NOMO-1 treated with dmso at 0.1 percent for 144 hours (cell line): ENCODE measurements at regions not wholly inside any gene's neighbourhood (a gene's known extent, or its start where the extent isn't known, plus 50 kb on each side); places are given as distances from the start of the nearest gene placed in this dataset.
"Not testable (repeated sequence)": the region's sequence is repeated elsewhere in the genome, so short reads cannot be mapped to it uniquely, and the experiment has no call there.

Experiments
- DNase-seq: peaks from one replicate; lab custom pipeline; 2025; ENCODE audit not compliant: unreplicated experiment; lab: John Stamatoyannopoulos, UW

DNA sequence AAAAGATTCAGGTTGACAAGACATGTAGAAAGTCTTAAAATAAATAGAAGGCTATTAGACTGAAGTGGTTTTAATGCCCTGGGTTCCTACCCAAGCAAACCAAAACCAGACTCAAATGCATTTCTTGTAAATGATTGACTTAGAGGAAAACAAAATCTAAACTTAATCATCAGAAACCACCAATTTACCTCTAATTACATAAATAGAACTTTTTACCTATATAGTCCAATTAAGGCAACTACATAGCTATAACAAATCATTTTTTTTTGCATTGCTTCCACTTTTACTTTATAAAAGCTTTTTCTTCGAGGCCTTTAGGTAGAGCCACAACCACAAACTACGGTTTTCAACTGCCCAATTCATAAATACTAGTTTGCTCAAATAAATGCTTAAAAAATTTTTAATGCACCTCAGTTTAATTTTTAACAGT lies 231.3 kb upstream of the ARHGEF26 start:
- DNase-seq = no peak

DNA sequence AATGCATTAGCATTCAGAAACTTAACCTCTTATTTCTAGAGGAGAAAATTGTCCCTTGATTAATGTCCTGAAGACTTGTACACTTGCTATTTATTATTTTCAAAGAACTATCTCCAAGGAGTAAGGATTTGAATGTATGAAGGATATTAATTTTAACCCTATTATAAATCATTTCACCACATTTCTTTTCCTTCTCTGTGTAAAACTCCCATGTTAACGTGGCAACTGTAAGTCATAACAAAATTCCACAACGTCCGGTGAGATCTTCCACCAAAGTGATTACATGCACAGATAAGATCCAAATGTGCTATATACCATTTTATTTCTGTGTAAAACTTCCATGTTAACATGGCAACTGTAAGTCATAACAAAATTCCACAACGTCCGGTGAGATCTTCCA lies 229.1 kb upstream of the ARHGEF26 start:
- no peak for DNase-seq

DNA sequence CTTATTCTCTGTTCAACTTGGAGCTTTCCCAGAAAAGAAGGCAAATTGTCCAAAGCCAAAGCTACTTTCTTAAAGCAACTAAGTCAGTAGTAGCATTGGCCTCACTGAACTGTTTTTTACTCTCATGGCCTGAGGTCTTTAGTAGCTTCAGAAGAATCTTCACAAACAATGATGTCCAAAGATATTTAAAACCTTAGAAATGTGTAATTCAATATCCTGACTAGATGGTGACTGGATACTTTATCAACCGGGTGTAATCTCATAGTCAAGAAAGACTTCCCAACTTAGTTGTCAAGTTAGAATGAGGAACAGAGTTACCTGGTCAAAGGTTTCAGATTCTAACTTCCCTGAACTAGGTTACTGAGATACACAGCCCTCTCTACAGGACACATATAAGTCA lies 226.3 kb upstream of the ARHGEF26 start:
- no peak for DNase-seq

DNA sequence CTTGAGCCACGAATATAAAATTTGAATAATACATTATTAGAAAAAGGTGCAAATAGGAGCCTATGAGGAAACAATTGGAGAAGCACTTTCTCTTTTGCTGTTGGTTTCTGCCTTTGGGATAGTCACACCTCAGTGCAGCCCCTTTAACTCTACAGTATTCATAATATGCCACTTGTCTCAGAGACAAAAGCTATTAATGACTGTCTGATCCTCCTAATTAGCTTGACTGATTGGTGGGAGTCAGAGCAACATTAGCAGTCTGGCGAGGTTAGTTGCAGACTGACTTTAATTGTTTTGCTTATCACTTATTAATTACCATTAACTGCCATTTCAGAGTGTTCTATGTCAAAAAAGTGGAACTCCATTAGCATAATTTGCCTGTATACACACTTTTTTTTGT lies 225.0 kb upstream of the ARHGEF26 start:
- DNase-seq = no peak

DNA sequence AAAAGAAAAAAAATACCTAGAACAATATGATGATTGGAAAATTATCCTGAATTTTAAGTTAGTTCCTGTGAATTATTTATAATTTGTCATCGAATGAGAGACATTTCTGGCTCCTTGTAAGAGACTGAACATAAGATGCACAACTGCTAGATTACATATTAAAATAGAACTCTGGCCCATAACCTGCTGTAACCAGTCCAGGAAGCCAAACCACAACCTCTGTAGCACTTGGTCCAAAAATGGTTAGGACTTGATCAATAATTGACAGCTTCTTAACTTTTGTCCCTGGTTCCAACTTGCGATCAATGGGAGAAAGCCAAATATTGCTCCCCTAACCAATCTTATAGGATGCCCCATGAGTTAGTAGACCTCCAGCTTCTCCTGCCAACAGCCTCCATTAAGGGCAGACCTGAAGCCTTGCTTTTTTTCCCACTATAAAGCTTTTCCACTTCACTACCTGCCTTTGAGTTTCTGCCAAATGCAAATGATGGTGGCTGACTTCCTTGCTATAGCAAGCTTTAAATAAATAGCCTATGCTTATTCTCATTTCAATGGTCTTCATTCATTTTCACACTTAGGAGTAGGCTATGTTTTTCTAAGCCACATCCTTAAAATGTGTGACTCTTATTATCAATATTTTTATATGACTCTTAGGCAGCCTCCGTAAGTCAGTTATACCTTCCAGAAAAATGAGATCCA lies 224.0 kb upstream of the ARHGEF26 start:
- DNase-seq = no peak

DNA sequence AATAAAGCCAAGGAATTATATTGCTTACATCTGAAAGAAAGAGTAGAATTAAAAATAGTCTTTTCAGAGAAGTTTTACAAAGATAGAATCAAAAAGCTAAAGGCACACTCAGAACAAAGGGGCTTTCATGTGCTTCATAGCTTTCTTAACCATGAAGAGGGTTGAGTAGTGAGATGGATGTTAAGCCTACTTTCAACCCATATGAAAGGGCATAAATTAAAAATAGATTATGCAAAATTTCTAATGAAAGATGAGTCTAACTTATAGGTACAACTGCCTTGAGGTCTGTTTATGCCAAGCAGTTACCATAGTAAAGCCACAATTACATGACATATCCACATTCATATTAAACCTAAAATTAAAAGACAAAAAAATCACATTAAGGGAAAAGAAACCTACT lies 223.3 kb upstream of the ARHGEF26 start:
- no peak for DNase-seq

DNA sequence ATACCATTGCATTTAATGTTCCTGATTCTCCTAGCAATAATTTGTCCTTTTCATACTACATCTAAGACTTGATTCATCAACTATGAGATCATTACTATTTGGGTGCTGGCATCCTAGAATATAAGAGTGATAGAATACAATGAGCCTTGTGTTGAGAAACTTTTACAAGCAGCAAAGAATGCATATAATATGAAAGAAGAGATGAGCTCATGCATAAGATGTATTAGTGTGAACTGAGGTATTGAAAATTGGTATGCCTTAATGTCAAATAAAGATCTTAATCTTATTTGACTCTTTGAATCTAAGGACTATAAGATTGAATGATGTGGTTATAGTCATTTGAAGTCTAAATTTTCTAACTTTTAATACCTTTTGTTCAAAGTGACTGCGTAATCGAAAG lies 220.0 kb upstream of the ARHGEF26 start:
- DNase-seq = no peak

DNA sequence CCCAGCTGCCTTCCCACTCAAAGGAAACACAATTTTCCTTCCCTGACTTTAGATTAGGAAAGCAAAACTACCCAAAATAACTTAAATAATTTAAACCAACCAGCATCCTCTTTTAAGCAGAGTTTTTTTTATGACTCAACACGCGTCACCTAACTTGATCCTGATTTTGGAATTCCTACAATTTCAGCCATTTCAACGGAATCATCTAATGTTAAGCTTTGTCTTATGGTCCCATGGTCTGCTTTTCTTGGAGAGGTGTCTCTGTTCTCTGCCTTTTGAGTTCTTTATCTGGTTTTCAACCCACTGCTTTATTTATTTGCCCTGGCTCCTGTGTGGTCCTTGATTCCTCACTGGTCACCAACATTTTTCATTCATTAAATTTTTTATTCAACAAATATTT lies 219.2 kb upstream of the ARHGEF26 start:
- no peak for DNase-seq

DNA sequence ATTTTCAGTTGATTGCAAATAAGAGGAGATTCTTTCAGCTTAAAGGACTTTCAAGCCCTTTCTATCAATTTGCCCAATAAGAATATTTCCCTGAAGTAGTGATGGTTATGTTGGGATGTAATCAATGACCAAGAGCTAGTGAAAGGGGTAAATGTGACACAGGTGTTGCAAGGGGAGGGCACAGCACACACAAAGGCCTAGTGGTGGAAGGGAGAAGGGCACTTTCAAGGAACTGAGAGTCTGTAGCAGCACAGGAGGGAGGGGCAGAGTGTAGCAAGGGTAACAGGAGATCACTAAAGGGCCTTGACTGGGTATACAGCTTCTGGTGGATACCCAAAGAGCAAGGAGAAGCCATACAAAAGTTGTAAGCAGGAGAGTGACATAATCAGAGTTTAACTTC lies 217.8 kb upstream of the ARHGEF26 start:
- DNase-seq = no peak

DNA sequence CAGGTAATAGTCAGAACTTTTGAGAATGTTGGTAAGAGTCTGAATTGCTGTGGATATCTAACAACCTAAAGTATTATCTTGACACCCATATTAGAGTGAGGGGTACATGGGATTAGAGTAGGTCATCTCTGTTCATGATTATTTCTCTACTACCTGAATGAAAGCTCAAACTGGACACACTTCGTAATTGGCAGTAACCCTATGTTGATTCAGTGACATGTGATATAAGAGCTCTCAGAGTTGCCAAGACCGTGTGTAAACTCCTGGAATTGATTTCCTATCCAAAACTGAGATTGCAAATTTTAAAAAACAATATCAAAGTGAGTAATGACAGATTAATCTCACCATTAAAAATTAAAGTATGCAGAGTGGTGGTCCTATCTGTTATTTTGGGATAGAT lies 214.8 kb upstream of the ARHGEF26 start:
- DNase-seq = no peak

DNA sequence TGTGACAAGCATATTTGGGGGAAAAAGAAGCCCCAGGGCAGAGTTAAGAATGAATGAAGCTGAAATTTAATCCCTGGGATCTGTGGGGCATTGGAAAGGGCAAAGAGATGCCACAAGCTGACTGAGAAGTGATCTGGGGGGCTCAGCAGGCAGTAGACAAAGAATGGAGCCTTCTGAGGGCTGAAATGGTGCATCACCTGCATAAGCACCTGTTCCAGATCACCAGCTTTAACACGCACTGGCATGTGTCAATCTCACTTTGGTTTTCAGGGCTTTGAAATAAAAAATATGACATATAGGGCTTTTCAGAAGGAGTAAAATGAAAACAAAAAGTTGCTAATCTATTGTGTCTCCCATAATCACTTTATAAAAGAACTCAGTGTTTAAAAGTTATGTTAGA lies 210.8 kb upstream of the ARHGEF26 start:
- no peak for DNase-seq

DNA sequence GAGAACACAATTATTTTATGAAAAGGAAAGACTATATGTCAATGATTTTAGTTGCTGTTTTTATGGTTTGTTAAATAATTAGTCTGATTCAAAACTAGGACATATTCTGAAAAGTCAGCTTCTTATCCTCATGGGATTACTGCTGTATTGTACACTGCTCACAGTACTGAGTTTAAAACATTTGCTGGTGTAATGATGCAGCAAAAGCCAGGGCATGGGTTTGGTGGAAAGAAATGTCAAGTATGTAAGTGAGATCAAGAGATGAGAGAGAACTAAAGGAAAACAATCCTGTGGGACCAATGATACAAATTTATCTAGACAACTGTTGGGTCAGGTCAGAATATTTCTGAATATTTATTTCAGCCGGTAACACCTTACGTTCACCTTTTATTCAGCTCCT lies 210.1 kb upstream of the ARHGEF26 start:
- no peak for DNase-seq

DNA sequence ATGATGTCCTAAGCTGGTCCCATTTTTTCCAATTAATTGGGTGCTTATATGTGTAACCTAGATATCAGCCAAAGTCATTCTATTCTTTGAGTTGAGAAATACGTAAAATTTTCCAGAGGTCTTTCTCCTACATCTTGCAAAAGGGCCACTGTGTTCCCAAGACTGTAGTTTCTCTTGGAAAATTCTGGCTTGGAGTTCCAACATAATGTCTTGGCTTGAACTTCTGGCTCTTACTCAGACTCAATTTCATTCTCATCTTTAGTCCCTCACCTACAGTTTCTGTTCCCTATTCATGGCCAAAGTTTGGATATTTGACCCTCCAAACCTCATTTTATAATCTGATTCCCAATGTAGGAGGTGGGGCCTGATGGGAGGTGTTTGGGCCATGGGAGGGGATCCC lies 201.4 kb upstream of the ARHGEF26 start:
- DNase-seq = no peak

DNA sequence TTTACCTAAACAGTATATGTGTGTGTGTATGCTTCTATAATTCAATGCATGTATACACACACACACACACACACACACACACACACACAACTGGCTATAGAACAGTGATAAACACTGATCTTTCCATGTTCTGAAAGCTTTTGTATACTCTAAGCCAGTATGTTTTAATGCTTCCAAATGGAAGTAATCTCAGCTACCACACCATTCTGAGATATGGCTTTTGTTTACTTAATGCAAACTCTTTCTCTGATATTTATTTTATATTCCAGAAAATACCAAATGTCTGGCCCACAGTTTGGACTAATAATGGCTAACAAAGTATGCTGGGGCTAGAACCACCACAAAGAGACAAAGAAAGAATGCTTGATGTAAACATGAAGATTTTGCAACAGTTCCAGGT lies 199.4 kb upstream of the ARHGEF26 start:
- no peak for DNase-seq

DNA sequence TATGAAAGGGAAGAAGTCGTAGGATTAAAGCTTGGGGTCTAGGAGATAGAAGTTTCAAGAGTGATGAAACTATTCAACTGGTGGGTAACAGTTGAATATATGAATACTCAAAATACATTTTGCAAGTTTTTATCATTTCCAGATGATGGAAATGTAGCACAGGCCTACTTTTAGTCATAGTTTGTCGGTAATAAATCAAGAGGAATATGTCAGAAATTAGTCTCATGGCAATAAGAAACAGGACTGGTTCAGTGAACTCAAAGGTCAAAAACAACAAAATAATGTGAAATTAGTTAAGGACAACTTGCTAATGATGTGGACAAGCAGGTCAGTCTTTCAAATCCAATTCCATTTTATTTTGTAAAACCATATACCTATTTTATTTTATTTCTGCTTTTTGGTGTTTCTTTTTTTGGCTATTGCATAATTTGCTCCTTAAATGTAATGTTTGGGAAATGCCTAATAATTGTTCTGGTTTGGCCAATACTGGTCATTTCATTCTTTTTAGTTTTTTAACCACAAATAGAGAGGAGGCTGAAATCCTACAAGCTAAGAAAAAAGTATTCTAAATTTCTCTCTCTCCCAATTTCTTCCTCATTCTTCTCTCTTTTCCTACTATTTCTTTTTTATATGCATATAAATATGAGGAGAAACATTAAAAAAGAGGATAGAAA lies 195.2 kb upstream of the ARHGEF26 start:
- no peak for DNase-seq

DNA sequence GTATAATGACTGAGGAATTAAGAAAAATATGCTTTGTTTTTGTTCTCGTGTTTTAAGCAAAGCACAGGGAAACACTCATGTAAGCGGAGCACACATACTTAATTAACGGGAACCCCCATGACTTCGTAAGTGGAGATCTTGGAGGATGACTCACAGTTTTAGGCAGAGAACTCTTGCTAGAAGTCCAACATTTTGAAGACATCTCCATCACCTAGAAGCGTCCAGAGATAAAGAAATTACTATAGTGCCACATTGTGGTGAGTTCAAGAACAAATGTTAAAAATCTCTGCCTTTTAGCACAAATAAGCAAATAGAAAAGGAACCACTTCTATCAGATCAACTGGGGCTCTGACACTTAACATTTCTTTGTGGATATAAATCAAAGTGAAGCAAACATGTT lies 194.1 kb upstream of the ARHGEF26 start:
- DNase-seq = peak; percentile 4

DNA sequence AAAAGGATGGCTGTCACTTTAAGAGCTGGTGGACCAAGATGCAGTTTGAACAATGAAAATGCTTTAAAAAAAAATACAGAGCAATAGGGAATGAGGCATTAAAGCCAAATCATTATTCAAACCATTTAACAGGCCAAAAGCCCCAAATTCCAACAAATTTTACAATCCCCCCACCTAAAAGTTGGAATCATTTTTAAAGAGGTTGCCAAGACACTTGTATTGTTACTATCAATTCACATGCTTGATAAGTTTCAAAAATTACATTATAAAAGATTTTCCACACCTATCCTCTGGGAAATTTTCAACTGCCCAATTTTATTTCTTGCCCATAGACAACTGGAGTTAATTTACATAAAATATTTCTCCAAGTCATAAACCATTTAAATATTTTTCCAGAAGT lies 192.3 kb upstream of the ARHGEF26 start:
- DNase-seq = no peak

DNA sequence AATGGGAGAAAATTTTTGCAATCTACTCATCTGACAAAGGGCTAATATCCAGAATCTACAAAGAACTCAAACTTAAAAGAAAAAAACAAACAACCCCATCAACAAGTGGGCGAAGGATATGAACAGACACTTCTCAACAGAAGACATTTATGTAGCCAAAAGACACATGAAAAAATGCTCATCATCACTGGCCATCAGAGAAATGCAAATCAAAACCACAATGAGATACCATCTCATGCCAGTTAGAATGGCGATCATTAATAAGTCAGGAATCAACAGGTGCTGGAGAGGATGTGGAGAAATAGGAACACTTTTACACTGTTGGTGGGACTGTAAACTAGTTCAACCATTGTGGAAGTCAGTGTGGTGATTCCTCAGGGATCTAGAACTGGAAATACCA lies 187.7 kb upstream of the ARHGEF26 start:
- not testable (repeated sequence) for DNase-seq

DNA sequence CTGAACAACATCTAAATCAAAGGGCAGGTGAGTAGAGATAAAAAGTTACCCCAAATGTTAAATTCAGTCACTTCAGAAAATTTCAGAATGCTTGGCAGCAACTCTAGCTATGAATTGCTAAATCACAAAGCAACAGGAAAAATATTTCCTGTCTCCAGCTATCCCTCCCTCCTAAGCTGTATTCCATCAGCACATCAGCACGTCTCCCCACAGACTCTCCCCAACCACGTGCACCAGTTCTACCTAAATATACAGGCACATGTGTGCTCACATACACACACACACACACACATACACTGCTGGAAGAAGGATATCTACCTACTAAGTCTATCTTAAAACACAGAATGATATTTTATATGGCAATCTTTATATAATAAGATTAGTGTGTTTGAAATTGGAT lies 177.1 kb upstream of the ARHGEF26 start:
- DNase-seq = no peak

DNA sequence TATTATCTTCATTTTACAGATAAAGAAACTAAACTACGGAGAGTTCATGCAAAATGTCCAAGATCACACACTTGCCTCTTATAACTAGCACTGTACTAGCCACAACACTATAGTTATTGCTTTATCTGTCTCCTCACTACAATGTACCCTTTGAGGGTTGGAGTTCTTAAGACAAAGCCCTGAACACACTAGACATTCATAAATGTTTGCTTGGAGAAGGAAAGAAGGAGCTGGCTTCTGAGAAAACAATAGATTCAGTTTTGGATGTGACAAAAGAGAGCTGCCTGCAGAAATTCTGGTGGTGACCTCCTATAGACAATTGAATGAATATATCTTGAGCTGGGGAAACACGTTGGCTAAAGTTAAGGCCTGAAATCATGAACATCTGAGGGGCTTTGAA lies 169.9 kb upstream of the ARHGEF26 start:
- no peak for DNase-seq

DNA sequence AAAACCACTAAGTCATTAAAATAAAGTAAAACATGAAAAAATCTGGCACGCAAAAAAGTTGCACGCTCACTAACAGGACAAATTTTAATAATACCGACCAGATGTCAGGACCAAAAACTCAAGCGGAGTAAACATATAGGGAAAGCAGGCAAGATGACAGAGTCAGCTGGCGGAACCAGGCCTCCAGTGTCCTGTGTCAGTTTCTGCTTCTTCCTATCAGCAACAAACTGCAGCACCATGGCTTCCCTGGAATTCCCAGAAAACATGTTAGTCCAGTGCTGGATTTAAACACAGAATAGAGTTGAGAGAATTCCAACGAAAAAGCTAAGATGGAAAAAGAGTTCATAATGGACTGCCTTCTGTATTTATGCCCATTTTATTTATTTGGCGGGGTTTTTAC lies 169.1 kb upstream of the ARHGEF26 start:
- DNase-seq = no peak

DNA sequence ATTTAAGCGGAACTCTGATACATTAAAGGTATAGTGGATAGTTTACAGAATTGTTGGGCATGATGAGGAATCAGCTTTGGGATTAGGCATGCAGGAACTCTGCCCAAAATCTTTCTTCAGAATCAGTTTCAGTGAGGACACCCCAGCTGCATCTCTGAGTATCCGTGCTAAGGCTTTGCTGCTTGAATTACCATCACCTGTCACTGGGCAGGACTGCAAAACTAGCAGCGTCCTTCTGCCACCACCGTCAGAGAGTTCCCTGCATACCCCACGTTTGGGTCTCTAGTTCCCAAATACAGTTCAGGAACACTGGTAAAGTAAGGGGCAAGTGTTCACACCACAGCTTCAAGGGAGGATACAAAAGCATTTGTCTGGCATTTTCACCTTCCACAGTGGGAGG lies 164.6 kb upstream of the ARHGEF26 start:
- no peak for DNase-seq

DNA sequence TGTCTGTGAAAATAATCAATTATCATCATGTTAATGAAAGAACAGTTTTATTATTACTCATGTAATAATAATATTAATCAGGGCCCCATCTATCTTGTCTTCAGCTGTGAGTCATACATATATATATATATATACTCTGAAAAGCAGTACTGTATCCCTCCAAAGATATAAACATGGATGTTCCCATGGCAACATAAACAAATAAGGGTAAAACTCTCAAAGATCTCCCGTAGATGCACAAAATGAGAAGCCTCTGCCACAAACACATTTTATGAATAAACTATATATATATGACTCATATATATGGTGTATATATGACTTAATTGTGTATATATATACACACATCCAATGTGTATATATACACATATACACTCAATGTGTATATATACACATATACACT lies 163.8 kb upstream of the ARHGEF26 start:
- no peak for DNase-seq
